WTC11 (cell line): ENCODE measurements at regions not wholly inside any gene's neighbourhood (a gene's known extent, or its start where the extent isn't known, plus 50 kb on each side); places are given as distances from the start of the nearest gene placed in this dataset.

Experiments
- ATF2 ChIP-seq: sonication (generic); formaldehyde crosslinking; IDR thresholded peaks from 2 replicates; pipeline ENCODE4 v1.8.1; 2022; ENCODE audit warnings: low read depth, missing genetic modification reagents, borderline replicate concordance
- CREM ChIP-seq: sonication (generic); formaldehyde crosslinking; IDR thresholded peaks from 2 replicates; pipeline ENCODE4 v1.8.1; 2022; ENCODE audit warnings: mild to moderate bottlenecking, missing genetic modification reagents, moderate library complexity
- CTCF ChIP-seq: fragments of 200-600 bp; IDR thresholded peaks from 2 replicates; pipeline ENCODE4 v1.8.0; 2022; ENCODE audit warnings: antibody characterized with exemption
- ETV6 ChIP-seq: sonication (generic); formaldehyde crosslinking; IDR thresholded peaks from 2 replicates; pipeline ENCODE4 v1.8.1; 2022; ENCODE audit warnings: mild to moderate bottlenecking, missing genetic modification reagents
- JUN ChIP-seq: sonication (generic); formaldehyde crosslinking; IDR thresholded peaks from 2 replicates; pipeline ENCODE4 v1.8.0; 2023; ENCODE audit warnings: mild to moderate bottlenecking, missing genetic modification reagents
- MAX ChIP-seq: sonication (generic); formaldehyde crosslinking; IDR thresholded peaks from 2 replicates; pipeline ENCODE4 v1.8.0; 2022; ENCODE audit warnings: mild to moderate bottlenecking, missing genetic modification reagents
- NR1H2 ChIP-seq: sonication (generic); formaldehyde crosslinking; IDR thresholded peaks from 2 replicates; pipeline ENCODE4 v1.9.0; 2021; ENCODE audit warnings: mild to moderate bottlenecking, moderate library complexity, missing genetic modification reagents
- NR3C1 ChIP-seq: sonication (generic); formaldehyde crosslinking; conservative IDR thresholded peaks from 2 replicates; pipeline ENCODE4 v1.8.1; 2023; ENCODE audit warnings: low read depth, mild to moderate bottlenecking, missing genetic modification reagents
- SOX15 ChIP-seq: fragments of 250-450 bp; sonication (Bioruptor Pico); IDR thresholded peaks from 2 replicates; pipeline ENCODE4 v1.9.0; 2021; ENCODE audit warnings: mild to moderate bottlenecking
- SP1 ChIP-seq: sonication (generic); formaldehyde crosslinking; conservative IDR thresholded peaks from 2 replicates; pipeline ENCODE4 v1.8.1; 2022; ENCODE audit warnings: missing genetic modification reagents
- USF2 ChIP-seq: sonication (generic); formaldehyde crosslinking; IDR thresholded peaks from 2 replicates; pipeline ENCODE4 v1.8.1; 2023; ENCODE audit warnings: mild to moderate bottlenecking, missing genetic modification reagents, moderate library complexity
- ZBTB21 ChIP-seq: sonication (generic); formaldehyde crosslinking; IDR thresholded peaks from 2 replicates; pipeline ENCODE4 v1.8.1; 2023; ENCODE audit warnings: mild to moderate bottlenecking, missing genetic modification reagents, borderline replicate concordance
- TF ChIP-seq, protein P1 (sequence below): sonication (generic); formaldehyde crosslinking; IDR thresholded peaks from 2 replicates; pipeline ENCODE4 v1.8.0; 2022; ENCODE audit warnings: mild to moderate bottlenecking, missing genetic modification reagents
- TF ChIP-seq, protein P2 (sequence below): sonication (generic); formaldehyde crosslinking; IDR thresholded peaks from 2 replicates; pipeline ENCODE4 v1.8.0; 2022; ENCODE audit warnings: mild to moderate bottlenecking, missing genetic modification reagents

DNA sequence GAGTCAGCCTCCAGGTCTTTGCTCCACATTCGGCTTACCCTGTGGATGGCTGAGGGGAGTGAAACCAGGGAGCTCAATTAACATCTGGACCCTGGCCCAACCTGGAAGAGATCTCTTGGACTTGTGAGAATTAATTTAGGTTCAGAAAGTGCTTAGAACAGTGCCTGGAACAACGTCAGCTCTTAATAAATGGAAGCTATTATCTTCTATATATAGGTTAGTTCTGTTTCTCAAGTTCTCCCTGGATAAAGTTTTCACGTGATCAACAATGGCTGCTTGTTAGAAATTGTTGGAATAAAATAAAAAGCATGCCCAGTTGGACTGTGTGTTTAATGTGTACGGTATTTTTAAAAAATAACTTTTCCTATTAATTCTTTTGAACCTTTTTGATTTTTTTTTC lies 80.8 kb downstream of the TRIML1 start:
- no peak for TF ChIP-seq ETV6 (CRISPR knock-in tag)
- TF ChIP-seq CREM (CRISPR knock-in tag), result no peak
- no peak for TF ChIP-seq CTCF
- no peak for TF ChIP-seq MAX (CRISPR knock-in tag)
- TF ChIP-seq JUN, result no peak
- no peak for TF ChIP-seq USF2 (CRISPR knock-in tag)
- TF ChIP-seq SOX15 (CRISPR knock-in tag), result no peak
- TF ChIP-seq, protein P1, sequence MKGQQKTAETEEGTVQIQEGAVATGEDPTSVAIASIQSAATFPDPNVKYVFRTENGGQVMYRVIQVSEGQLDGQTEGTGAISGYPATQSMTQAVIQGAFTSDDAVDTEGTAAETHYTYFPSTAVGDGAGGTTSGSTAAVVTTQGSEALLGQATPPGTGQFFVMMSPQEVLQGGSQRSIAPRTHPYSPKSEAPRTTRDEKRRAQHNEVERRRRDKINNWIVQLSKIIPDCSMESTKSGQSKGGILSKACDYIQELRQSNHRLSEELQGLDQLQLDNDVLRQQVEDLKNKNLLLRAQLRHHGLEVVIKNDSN (CRISPR knock-in tag), result no peak
- TF ChIP-seq ATF2, result no peak
- TF ChIP-seq, protein P2, sequence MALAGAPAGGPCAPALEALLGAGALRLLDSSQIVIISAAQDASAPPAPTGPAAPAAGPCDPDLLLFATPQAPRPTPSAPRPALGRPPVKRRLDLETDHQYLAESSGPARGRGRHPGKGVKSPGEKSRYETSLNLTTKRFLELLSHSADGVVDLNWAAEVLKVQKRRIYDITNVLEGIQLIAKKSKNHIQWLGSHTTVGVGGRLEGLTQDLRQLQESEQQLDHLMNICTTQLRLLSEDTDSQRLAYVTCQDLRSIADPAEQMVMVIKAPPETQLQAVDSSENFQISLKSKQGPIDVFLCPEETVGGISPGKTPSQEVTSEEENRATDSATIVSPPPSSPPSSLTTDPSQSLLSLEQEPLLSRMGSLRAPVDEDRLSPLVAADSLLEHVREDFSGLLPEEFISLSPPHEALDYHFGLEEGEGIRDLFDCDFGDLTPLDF (CRISPR knock-in tag), result no peak
- no peak for TF ChIP-seq NR1H2
- no peak for TF ChIP-seq SP1
- no peak for TF ChIP-seq NR3C1 (CRISPR knock-in tag)
- TF ChIP-seq ZBTB21, result no peak
